ENCODE measurements at regions not wholly inside any gene's neighbourhood (a gene's known extent, or its start where the extent isn't known, plus 50 kb on each side); places are given as distances from the start of the nearest gene placed in this dataset.

GRCh38 chr16:66247516-66248481, 118.7 kb upstream of the CDH5 start:
- peak; percentile 67 for DNase-seq (ENCODE audit: low read depth)
- H3K36me3 Mint-ChIP-seq (ENCODE audit: low read depth, unreplicated experiment): no peaks in the 10 kb centered on the region

GRCh38 chr16:66245868-66246267, 120.6 kb upstream of the CDH5 start:
- Mint-ChIP-seq H3K27ac (ENCODE audit: unreplicated experiment) (no peak overlapping the region), H3K27me3 (ENCODE audit: low read depth, unreplicated experiment) (peaks cover 19% of the 10 kb centered on the region), H3K36me3 (ENCODE audit: low read depth, unreplicated experiment) (no peaks in the 10 kb centered on the region), H3K4me3 (ENCODE audit: unreplicated experiment) (no peak overlapping the region), H3K9me3 (ENCODE audit: unreplicated experiment) (peaks cover 2% of the 10 kb centered on the region), H3K4me1 (ENCODE audit: low read depth, unreplicated experiment) (peaks cover 9% of the 10 kb centered on the region)
- H4K20me1 ChIP-seq (ENCODE audit: insufficient read depth, low read length): no peaks in the 10 kb centered on the region
- H3K4me2 ChIP-seq (ENCODE audit: low read length): no peak overlapping the region
- H3K4me1 ChIP-seq (ENCODE audit: insufficient read depth, low read length): peaks cover 16% of the 10 kb centered on the region
- no peaks in the 10 kb centered on the region for H3K9me3 ChIP-seq (ENCODE audit: insufficient read depth, low read depth, low read length)
- H3K27me3 ChIP-seq (ENCODE audit: insufficient read depth, low read length): no peaks in the 10 kb centered on the region
- no peak overlapping the region for H3K9ac ChIP-seq (ENCODE audit: low read length)
- H3K36me3 ChIP-seq (ENCODE audit: insufficient read depth, low read length): no peaks in the 10 kb centered on the region
- no peak for FAIRE-seq
- H2AFZ ChIP-seq (ENCODE audit: low read depth, low read length): no peak overlapping the region
- no peak for TF ChIP-seq EZH2 (IDR thresholded peaks at IDR 0.05; ENCODE audit: insufficient read depth, low read length)
- TF ChIP-seq CTCF (IDR thresholded peaks at IDR 0.05; ENCODE audit: insufficient read depth, low read depth, low read length): no peak
- H3K79me2 ChIP-seq (ENCODE audit: insufficient read depth, low read length): no peaks in the 10 kb centered on the region
- DNase-seq (ENCODE audit: low read depth): no peak
- no peak overlapping the region for H3K27ac ChIP-seq (ENCODE audit: low read depth, low read length)
- H3K4me3 ChIP-seq (ENCODE audit: insufficient read depth, low read depth, low read length): no peak overlapping the region

More at GRCh38 chr16:66247516-66248481, 118.7 kb upstream of the CDH5 start:
- TF ChIP-seq EZH2 (IDR thresholded peaks at IDR 0.05; ENCODE audit: insufficient read depth, low read length) (no peak), CTCF (IDR thresholded peaks at IDR 0.05; ENCODE audit: insufficient read depth, low read depth, low read length) (no peak)
- H3K4me2 ChIP-seq (ENCODE audit: low read length): peak overlapping the region; percentile 26
- peak overlapping the region; percentile 48 for H2AFZ ChIP-seq (ENCODE audit: low read depth, low read length)
- Mint-ChIP-seq H3K27ac (ENCODE audit: unreplicated experiment) (no peak overlapping the region), H3K4me3 (ENCODE audit: unreplicated experiment) (no peak overlapping the region), H3K9me3 (ENCODE audit: unreplicated experiment) (peaks cover 2% of the 10 kb centered on the region), H3K4me1 (ENCODE audit: low read depth, unreplicated experiment) (peaks cover 13% of the 10 kb centered on the region), H3K27me3 (ENCODE audit: low read depth, unreplicated experiment) (peaks cover 19% of the 10 kb centered on the region)
- H4K20me1 ChIP-seq (ENCODE audit: insufficient read depth, low read length): no peaks in the 10 kb centered on the region
- H3K4me3 ChIP-seq (ENCODE audit: insufficient read depth, low read depth, low read length): no peak overlapping the region
- no peak overlapping the region for H3K9ac ChIP-seq (ENCODE audit: low read length)
- H3K36me3 ChIP-seq (ENCODE audit: insufficient read depth, low read length): no peaks in the 10 kb centered on the region
- no peaks in the 10 kb centered on the region for H3K27me3 ChIP-seq (ENCODE audit: insufficient read depth, low read length)
- H3K4me1 ChIP-seq (ENCODE audit: insufficient read depth, low read length): peaks cover 22% of the 10 kb centered on the region
- no peak for FAIRE-seq
- no peaks in the 10 kb centered on the region for H3K79me2 ChIP-seq (ENCODE audit: insufficient read depth, low read length)
- no peak overlapping the region for H3K27ac ChIP-seq (ENCODE audit: low read depth, low read length)
- no peaks in the 10 kb centered on the region for H3K9me3 ChIP-seq (ENCODE audit: insufficient read depth, low read depth, low read length)

- Histone ChIP-seq H2AFZ (ENCODE audit: low read depth, low read length) (no peak overlapping the region), H4K20me1 (ENCODE audit: insufficient read depth, low read length) (no peaks in the 10 kb centered on the region), H3K27ac (ENCODE audit: low read depth, low read length) (no peak overlapping the region), H3K79me2 (ENCODE audit: insufficient read depth, low read length) (no peaks in the 10 kb centered on the region), H3K4me2 (ENCODE audit: low read length) (no peak overlapping the region), H3K9ac (ENCODE audit: low read length) (no peak overlapping the region), H3K36me3 (ENCODE audit: insufficient read depth, low read length) (no peaks in the 10 kb centered on the region), H3K4me3 (ENCODE audit: insufficient read depth, low read depth, low read length) (no peak overlapping the region), H3K4me1 (ENCODE audit: insufficient read depth, low read length) (peaks cover 11% of the 10 kb centered on the region), H3K9me3 (ENCODE audit: insufficient read depth, low read depth, low read length) (peaks cover 1% of the 10 kb centered on the region), H3K27me3 (ENCODE audit: insufficient read depth, low read length) (no peaks in the 10 kb centered on the region)
- Mint-ChIP-seq H3K27ac (ENCODE audit: unreplicated experiment) (no peak overlapping the region), H3K4me3 (ENCODE audit: unreplicated experiment) (no peak overlapping the region), H3K4me1 (ENCODE audit: low read depth, unreplicated experiment) (peaks cover 5% of the 10 kb centered on the region), H3K9me3 (ENCODE audit: unreplicated experiment) (peaks cover 2% of the 10 kb centered on the region), H3K36me3 (ENCODE audit: low read depth, unreplicated experiment) (peaks cover 2% of the 10 kb centered on the region), H3K27me3 (ENCODE audit: low read depth, unreplicated experiment) (peaks cover 19% of the 10 kb centered on the region)
- TF ChIP-seq EZH2 (IDR thresholded peaks at IDR 0.05; ENCODE audit: insufficient read depth, low read length): no peak
- TF ChIP-seq CTCF (IDR thresholded peaks at IDR 0.05; ENCODE audit: insufficient read depth, low read depth, low read length): no peak
- DNase-seq (ENCODE audit: low read depth): peak; percentile 24
- no peak for FAIRE-seq
These were observed 121.4 kb upstream of the CDH5 start for GRCh38 chr16:66245072-66245471.
